Stimulated activated CD4-positive, alpha-beta T cell treated with anti-CD3 and anti-CD28 coated beads, Interleukin-2, amount 100 ng/mL, for 48 hours (primary cell): ENCODE measurements at regions not wholly inside any gene's neighbourhood (a gene's known extent, or its start where the extent isn't known, plus 50 kb on each side); places are given as distances from the start of the nearest gene placed in this dataset.
"Not testable (repeated sequence)": the region's sequence is repeated elsewhere in the genome, so short reads cannot be mapped to it uniquely, and the experiment has no call there.

ENCODE experiments used
- DNase-seq, 2 donors: peaks; one replicate each; pipeline ENCODE4 v3.0.0-alpha.2; 2020

GRCh38 chr14:89697281-89698060 lies 257.1 kb downstream of the EFCAB11 start:
- DNase-seq = no peak

- DNase-seq = no peak
Measured at GRCh38 chr14:89695846-89696245, 258.7 kb downstream of the EFCAB11 start.

GRCh38 chr14:89690139-89690538 lies 264.4 kb downstream of the EFCAB11 start:
- no peak for DNase-seq

GRCh38 chr14:89689711-89690110 lies 264.8 kb downstream of the EFCAB11 start:
- not testable (repeated sequence) for DNase-seq

- DNase-seq = no peak
Measured at GRCh38 chr14:89688507-89689211, 265.9 kb downstream of the EFCAB11 start.

GRCh38 chr14:89687129-89687528 lies 267.4 kb downstream of the EFCAB11 start:
- not testable (repeated sequence) for DNase-seq

- no peak for DNase-seq
Measured at GRCh38 chr14:89684139-89684538, 267.1 kb upstream of the FOXN3 start.

GRCh38 chr14:89681086-89682018 lies 264.3 kb upstream of the FOXN3 start:
- peak; percentile 46 for DNase-seq

- DNase-seq = no peak
Measured at GRCh38 chr14:89680156-89680555, 263.1 kb upstream of the FOXN3 start.

GRCh38 chr14:89678768-89679167 lies 261.7 kb upstream of the FOXN3 start:
- DNase-seq = no peak

- DNase-seq = no peak
Measured at GRCh38 chr14:89675590-89675989, 258.6 kb upstream of the FOXN3 start.

- no peak for DNase-seq
Measured at GRCh38 chr14:89674936-89675335, 257.9 kb upstream of the FOXN3 start.

- no peak for DNase-seq
Measured at GRCh38 chr14:89674240-89674639, 257.2 kb upstream of the FOXN3 start.

GRCh38 chr14:89673512-89674225 lies 256.6 kb upstream of the FOXN3 start:
- no peak for DNase-seq

- no peak for DNase-seq
Measured at GRCh38 chr14:89672636-89673511, 255.8 kb upstream of the FOXN3 start.

- no peak for DNase-seq
Measured at GRCh38 chr14:89669193-89669592, 252.2 kb upstream of the FOXN3 start.

- DNase-seq = no peak
Measured at GRCh38 chr14:89667983-89668382, 250.9 kb upstream of the FOXN3 start.

- not testable (repeated sequence) for DNase-seq
Measured at GRCh38 chr14:89665300-89666081, 248.5 kb upstream of the FOXN3 start.

GRCh38 chr14:89661392-89661791 lies 244.4 kb upstream of the FOXN3 start:
- DNase-seq = no peak

- DNase-seq = not testable (repeated sequence)
Measured at GRCh38 chr14:89660625-89661233, 243.7 kb upstream of the FOXN3 start.
